Astrocyte of the cerebellum (primary cell): ENCODE measurements at regions not wholly inside any gene's neighbourhood (a gene's known extent, or its start where the extent isn't known, plus 50 kb on each side); places are given as distances from the start of the nearest gene placed in this dataset.
"Not testable (repeated sequence)": the region's sequence is repeated elsewhere in the genome, so short reads cannot be mapped to it uniquely, and the experiment has no call there.

Experiments used
- DNase-seq: peaks from one replicate; pipeline ENCODE4 v3.0.0-alpha.2; 2011; ENCODE audit warnings: low read depth
- H3K4me3 ChIP-seq: 2 replicates; pipeline ENCODE4 v1.5.1; 2011; ENCODE audit warnings: mild to moderate bottlenecking, low read depth, low read length, moderate library complexity
- CTCF ChIP-seq: IDR thresholded peaks from 2 replicates; pipeline ENCODE4 v1.5.1; 2012; ENCODE audit warnings: low read length, low read depth, moderate library complexity, mild to moderate bottlenecking; ENCODE audit errors: missing control alignments
- in situ Hi-C: cut with HindIII; loops from 2 replicates; pipeline ENCODE4 v1.10.0; 2017; ENCODE audit warnings: low sequenced_read_pairs

GRCh38 chr20:4468114-4468513 lies 218.1 kb upstream of the PRNP start:
- TF ChIP-seq CTCF = no peak
- H3K4me3 ChIP-seq = no peak overlapping the region
- no peak for DNase-seq
- in situ Hi-C loops = no loop called here

- in situ Hi-C loops = no loop called here
- no peak for DNase-seq
- TF ChIP-seq CTCF = no peak
- no peak overlapping the region for H3K4me3 ChIP-seq
These were observed 216.9 kb upstream of the ADRA1D start for GRCh38 chr20:4465855-4466545.

GRCh38 chr20:4465212-4465611 lies 216.1 kb upstream of the ADRA1D start:
- H3K4me3 ChIP-seq = no peak overlapping the region
- no peak for TF ChIP-seq CTCF
- in situ Hi-C loops = no loop called here
- DNase-seq = no peak

GRCh38 chr20:4462801-4463200 lies 213.7 kb upstream of the ADRA1D start:
- in situ Hi-C loops = loop anchor here (5.0 kb wide), 1 partner anchor 120 kb away; no protein-coding TSS in a partner anchor
- not testable (repeated sequence) for H3K4me3 ChIP-seq, DNase-seq

- DNase-seq = no peak
- H3K4me3 ChIP-seq = no peak overlapping the region
- no peak for TF ChIP-seq CTCF
- in situ Hi-C loops = no loop called here
These were observed 210.0 kb upstream of the ADRA1D start for GRCh38 chr20:4459081-4459480.

GRCh38 chr20:4457566-4458543 lies 208.8 kb upstream of the ADRA1D start:
- no peak for TF ChIP-seq CTCF

GRCh38 chr20:4455996-4456395 lies 206.9 kb upstream of the ADRA1D start:
- in situ Hi-C loops = no loop called here
- H3K4me3 ChIP-seq = no peak overlapping the region
- TF ChIP-seq CTCF = no peak
- DNase-seq = no peak

More at GRCh38 chr20:4457566-4458543, 208.8 kb upstream of the ADRA1D start:
- no peak for DNase-seq
- in situ Hi-C loops = no loop called here
- no peak overlapping the region for H3K4me3 ChIP-seq
